NCI-H526 treated with DMSO at 0.1 percent for 48 hours (cell line): ENCODE measurements at regions not wholly inside any gene's neighbourhood (a gene's known extent, or its start where the extent isn't known, plus 50 kb on each side); places are given as distances from the start of the nearest gene placed in this dataset.
"Not testable (repeated sequence)": the region's sequence is repeated elsewhere in the genome, so short reads cannot be mapped to it uniquely, and the experiment has no call there.

Experiments used
- DNase-seq: peaks from one replicate; lab custom pipeline; 2025; lab: John Stamatoyannopoulos, UW

DNA sequence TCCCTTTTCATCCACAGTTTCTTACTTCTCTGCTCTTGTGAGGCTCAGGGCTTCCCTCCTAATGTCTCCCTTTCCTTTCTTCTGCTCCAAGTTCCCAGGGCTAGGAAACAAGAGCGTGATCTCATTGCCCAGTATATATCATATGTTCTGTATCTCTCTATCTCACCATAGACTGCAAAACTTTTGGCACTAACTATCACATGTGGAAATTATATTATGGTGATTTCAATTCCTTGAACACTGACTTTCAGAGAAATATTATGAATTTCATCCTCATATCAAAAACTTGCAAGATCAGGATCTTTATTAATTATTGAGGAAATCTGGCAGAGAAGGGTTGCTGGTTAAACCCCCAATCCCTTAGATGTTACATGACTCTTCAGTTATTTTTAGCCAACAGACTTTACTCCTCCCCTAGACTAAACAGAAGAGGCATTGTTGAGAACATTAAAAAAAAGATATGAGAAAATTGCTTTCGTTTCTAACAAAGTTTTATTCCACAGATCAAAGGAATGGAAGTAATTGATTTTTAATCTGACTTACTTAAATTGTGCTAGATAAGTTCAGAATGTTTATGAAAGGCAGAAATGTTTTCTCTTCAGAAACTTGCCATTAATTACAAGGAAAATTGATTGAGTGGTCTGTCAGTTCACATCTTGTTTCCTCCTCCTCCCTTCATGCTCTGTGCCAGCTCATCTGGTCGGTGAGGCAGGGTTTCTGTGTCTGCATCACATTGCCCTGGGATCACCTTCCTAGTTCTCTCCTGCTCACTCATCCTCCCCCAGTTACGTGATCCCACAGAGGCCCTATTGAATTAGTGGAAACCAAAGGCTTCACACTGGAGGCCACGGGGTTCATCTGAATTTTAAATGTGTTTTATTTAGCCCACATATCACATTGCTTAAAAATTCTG lies 378.5 kb downstream of the LMO7 start:
- DNase-seq: no peak

DNA sequence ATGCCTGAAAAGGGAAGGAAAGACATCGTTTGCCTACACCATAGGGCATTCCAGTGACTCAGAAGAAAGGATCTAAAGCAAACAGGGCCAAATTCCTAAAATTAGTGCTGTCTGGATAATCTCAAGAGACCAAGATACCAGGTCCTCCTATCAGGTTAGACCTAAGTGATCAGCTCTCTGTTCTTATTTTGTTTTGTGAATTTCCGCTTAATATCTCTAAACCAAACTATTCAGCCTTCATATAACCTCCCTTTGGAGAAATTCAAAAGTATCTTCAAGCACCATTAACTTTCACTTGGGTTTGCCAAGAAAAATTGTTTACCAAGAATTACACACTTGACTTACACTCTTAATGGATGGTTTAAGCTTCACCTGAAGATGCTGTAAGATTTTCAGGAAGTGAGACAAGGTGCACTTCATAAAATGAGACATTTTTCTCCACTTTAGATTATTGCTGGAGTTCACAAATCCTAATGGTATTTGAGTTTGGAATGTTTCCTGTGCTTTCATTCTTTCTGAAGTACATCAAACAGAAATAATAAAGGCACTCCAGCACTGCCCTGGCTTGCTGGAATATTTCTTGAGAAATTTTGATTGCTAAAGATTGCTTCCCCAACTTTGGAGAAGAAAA lies 376.1 kb downstream of the LMO7 start:
- no peak for DNase-seq

DNA sequence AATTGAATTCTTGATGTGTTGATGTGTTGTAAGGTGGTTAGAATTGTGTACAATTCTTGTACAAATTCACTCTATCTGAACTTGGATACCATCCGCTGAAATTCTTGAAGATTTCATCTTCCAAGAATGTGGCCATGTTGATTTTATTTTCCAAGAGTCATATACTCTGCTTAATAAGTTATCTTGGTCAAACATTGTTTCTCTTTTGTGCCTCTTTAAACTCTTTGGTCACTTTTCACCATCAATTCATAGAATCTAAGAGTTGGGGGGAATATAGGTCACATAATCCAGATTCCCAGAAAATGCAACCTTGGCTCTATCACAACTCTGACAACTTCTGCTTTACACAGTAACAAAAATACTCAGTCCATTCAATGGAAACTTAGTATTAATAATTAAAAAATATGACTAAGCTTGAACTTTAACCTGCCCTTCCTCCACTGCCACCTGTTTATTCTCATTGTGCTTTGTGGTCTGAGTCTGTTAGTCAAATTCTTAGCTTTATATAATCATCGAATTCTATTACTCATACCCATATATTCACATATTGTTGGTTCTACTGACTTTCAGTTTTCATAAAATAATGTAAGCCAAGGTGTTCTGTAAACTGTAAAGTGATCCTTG lies 373.2 kb downstream of the LMO7 start:
- no peak for DNase-seq

DNA sequence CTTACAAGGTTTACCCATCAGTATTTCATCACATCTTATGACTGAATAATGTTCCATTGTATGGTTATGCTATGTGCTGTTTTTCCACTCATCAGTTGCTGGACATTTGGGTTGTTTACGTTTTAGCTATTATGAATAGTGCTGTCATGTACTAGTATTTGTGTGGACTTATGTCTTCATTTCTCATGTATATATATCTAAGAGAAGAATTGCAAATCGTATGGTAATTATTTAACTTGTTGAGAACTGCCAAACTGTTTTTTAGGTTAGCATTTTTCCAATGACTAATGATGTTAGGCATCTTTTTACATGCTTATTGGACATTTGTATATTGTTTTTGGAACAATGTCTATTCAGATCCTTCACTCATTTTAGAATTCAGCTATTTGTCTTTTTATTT lies 368.3 kb downstream of the LMO7 start:
- DNase-seq: no peak

DNA sequence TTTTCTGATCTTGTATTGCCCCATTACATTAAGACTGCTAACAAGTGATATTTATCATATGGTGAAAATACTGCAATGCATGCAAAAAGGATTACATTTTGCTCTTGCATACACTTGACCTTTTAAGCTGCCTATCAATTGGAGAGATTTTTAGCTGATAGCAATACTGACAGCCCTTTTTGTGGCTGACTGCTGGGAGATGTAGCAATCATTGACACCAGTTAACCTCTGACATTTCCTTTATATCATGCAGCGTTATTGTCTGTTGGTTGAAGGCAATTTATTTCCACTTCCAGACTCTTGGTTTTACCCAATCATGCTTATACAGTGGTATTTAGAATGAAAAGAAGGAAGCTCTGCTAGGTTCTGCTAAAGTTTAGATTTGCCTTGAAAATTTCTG lies 364.0 kb downstream of the LMO7 start:
- DNase-seq: no peak

DNA sequence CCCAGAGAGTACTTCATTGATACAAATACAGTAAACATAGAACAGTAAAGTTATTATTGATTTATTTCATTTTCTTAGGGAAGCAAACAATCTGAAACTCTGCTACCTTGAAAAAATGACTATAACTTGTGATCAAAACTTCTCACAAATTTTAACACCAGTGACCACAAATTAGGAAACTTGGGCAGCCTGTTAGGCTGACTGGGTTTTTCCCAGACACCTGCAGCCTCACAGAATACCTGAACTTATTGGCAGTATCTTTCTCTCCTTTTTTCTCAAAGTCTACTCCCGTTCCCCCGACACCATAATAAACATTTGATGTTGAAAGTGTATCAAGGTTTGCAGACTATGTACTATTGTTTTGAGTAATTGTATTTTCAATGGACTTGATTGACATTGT lies 360.5 kb downstream of the LMO7 start:
- no peak for DNase-seq

DNA sequence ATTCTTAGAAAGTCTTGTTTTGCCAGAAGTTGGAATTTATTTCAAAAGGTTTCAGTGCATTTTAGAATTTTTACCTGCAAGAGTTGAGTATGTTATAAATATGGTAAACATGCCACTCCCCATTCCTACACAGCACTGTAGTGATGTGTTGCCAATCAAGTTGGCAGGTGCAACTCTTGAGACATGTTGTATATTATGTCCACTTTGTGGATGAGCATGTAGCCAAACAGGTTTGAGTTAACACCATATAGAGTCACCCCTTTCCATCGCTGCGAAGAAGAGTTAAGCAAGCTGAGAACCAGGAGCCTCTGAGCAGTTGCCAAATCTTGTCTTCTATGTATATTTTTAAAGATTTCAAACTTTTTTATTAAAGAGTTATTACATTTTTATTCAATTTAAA lies 359.8 kb downstream of the LMO7 start:
- DNase-seq: no peak

DNA sequence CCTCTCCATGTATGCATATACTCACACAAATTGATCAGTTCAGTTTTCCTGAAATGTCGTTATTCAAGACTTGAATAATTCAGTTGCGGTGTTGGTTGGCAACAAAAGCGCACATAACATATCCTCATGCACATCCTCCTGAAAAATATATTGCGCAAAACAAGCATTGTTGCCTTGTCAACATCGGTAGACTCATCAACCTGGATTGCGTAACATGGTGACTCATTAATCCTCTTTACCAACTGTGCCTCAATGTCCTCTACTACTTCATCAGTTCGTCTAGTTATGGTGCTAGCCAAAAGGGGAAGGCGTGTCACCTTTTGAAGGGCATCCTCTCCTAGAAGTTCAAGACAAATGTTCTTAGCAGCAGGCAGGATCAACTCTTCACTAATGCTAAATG lies 357.7 kb downstream of the LMO7 start:
- DNase-seq: no peak

DNA sequence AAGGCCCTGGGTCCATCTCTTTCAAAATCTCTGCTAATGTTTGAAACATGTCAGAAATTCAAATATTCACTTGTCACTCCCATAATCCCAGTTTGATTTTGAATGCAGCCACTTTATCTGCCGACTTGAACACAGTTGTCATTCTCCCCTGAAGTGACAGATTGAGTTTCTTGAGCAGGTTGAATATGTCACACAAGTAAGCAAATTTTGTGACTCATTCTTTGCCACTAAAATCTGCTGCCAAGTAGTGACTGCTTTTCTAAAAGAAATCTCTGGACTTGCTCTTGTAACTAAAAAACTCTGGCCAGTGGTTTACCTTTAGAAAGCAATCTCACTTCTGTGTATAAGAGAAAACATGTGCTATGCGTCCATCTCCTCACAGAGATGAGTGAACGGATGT lies 357.1 kb downstream of the LMO7 start:
- no peak for DNase-seq

DNA sequence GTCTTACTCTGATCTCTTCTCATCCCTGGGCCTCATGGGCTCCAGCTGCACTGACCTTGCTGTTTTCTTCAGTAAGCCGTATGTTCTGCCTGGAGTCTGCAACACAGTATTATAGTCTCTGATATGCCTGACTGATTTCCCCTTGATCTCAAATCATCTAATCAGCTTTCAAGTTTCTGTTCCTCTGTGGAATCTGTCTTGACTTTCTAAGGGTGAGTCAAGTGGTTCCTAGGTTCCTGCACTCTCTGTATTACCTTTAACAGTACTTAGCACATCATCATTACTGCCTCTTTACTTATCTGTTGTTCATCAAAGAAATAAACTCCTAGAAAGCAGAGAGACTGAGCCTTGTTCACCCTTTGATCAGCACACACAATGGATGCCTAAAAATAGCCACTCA lies 350.7 kb downstream of the LMO7 start:
- DNase-seq: no peak

DNA sequence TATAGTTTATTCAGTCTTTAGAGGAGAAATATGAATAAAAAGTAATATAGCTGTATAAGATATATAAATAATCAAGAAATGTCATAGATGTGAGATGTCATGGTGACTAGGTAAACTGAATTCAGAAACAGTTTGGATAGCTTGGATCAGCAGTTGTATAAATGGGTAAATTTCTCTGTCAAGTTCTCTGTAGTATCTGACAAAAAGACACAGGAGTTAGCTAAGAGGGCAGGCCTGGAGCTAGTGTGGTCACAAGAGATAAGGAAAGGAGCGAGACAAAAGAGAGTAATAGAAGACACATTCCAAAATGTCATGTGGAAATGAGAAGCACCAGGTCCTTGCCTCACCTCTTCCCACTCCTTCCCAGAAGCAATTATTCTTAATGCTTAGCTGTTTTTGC lies 349.0 kb downstream of the LMO7 start:
- DNase-seq: no peak

DNA sequence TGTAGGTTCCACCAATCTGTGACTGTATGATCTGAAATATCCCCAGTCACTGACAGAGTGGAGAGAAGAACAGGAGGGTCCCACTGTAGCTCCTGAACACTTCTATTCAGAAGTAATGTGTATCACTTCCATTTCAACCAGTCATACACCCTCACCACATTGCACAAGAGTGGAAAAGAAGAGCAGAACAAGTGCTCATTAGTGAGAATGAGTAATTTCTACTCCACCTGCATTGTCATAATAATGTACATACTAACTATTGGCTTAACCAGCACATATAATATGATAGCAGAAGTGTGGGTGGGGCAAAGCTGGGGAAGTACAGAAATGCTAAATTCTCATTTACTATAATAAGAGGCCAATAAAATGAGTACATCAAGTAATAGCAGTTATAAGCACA lies 342.7 kb downstream of the LMO7 start:
- no peak for DNase-seq

DNA sequence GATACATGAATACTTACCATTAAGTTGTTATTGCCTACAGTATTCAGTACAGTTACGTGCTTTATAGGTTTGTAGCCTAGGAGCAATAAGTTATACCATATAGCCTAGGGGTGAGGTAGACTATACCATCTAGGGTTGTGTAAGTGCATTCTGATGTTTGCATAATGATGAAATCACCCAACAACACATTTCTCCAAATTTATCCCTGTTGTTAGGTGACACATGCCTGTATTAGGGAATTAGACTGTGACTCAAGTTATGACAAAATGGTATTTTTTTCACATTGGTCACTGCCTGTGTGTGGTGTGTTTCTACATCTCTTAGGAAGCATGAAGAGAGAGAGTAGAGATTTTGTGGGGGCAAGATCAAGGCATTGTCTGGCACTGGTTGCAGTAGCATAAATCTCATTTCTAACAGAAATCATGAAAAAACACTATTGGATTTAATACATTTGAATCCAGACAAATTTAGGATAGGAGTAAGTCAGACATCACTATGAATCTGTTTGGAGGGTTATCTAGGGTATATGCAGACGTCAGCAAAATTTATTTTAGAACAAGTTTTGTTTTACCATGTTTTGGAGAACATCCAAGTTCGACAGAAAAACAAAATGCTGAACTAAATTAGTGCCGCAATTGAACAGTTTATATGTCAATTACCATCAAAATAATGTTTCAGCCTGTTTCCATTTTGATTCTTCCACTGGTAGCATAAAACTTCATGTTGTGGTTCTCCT lies 332.1 kb downstream of the LMO7 start:
- no peak for DNase-seq

DNA sequence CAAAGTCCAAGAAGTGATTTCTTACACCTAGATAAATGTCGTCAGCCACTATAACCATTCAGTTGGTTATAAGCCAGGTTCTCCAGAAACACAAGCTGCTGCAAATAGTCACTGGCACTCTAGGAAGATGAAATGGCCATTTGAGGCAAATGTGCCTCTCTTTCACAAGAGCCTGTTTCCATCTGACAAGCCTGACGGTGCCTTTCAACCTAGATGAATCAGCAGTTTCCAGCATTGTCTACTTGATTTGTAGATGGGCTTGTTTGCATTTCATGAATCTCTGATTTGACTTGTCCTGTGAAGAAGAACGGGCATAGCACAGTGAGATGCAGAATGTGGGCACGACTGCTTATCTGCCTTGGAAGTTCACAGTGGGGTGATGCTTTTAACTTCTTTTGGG lies 327.2 kb downstream of the LMO7 start:
- no peak for DNase-seq

DNA sequence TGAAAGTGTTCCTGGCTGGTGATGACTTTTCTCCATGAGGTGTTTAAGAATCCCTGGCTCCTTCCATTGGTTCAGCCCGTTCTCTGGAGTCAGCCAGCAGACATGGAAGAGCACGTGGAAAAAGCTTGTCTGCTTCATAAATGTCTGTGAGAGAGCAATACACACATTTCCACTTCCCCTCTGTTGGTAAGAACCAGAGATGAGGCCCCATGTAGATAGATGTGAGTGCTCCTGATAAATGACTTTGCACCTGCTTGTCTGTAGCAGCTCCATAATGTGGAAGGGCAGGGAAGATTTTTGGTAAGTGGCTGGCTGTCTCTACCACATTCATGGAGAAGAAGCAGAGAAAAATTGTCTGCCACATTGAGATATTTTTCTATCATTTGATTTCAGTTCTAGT lies 325.8 kb downstream of the LMO7 start:
- DNase-seq: no peak

DNA sequence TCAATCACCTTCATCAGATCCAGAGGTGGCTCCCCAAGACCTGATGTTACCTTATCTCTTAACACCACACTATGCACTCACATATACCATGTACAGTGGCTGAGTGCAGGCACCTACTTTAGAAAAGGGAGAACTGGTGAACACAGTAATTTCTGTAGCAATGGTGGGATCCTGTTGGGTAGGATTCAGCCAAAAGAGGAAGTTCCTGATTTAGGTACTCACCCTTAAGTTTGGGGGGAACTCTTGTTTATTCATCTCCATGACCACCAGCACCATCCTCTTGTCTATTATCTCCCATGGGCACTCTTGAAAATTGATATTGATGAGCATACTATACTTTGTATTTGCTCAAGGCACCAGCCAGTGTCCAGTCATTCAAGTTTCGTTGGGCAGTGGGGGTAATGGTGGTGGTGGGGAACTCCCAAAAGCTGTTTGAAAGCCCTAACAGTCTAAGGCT lies 324.4 kb downstream of the LMO7 start:
- no peak for DNase-seq

DNA sequence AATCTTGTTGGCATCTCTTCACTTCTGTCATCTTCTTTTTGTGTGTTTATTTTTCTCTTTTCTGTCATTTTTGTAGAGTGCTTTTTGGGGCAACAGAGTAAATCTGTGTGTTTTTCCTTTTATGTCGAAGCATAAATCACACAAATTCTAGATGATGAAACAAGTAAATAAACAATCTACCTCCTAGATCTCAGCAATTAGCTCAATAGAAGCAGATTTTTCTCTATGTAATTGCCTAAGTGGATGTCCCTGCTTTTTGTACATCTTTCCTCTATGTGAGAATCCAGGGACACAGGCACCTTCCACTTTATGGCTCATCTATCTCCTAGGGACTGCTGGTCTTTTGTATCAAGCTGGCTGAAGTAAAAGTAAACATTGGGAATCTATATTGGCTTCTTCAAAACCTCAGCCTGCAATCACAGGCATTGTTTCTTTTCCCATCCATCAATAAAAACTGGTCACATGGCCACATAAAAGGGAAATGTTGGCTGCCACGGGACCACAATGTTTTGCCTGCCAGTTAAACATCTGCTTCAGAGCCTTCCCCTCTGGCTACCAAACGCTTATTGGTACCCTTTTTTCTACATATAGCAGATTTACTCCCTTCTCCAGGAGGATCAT lies 323.8 kb downstream of the LMO7 start:
- no peak for DNase-seq

DNA sequence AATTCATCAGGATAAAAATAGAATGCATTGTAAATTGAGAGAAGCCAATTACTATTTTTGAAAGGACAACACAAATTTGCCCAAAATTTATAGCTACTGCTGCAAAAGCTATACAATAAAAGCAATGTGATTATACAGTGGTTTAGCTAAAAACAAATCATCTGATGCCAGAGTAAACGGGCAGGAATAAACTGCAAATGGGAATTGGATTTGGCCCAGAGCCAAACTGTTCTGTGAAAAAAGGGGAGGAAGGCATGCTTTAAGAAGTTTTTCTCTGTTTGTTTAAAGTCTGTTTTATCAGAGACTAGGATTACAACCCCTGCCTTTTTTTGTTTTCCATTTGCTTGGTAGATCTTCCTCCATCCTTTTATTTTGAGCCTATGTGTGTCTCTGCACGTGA lies 317.5 kb downstream of the LMO7 start:
- not testable (repeated sequence) for DNase-seq

DNA sequence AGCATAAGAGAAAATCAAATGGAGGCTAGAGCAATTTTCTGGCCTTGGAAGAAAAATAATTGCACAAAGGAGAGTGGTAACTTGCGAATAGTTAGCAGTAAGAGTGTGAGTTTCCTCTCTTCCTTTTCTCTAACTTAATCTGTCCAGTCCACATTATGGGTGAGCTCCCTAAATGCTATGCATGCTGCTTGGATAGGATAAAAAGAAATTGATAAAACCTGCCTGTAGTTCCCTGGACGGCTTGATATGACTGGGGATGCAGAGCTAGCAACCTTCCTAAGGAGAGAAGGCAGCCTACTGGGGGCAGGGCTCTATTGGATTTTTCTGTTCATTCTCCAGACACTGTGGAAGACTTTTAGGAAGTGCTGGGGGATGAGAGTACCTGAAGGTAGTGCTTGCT lies 311.3 kb downstream of the LMO7 start:
- no peak for DNase-seq

DNA sequence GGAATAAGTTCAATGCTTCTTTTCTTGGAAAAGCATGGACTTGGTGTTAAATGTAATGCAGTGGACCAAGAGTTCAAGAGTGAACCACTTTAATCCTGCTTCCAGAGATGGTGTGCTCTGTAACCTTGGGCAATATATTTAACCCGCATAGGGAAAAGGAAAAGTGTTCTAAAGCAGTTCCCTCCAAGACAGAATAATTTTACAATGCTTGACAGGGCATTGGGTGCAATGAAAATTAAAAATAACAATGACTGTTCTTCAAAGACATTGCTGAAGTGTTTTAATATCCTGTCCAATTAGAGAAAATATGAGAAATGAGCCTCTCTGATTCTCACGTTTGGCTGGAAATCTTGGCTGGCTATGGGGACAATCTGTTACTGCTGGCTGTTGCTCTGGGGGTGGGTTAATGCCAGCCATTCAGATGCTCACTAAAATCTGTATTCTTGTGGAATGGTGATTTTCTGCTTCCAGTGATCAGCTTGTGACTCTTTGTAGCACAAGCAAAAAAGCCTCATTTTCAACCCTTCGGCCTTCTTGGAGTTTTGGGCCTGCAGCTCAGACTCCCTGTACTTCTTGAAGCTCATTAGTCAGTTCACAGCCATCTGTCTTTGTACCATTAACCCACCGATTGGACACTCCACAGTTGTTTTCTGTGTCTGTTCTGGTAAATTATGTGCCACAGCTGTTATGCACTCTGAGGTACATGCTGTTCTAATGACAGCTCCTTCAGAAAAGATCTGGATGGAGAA lies 310.6 kb downstream of the LMO7 start:
- DNase-seq: no peak

DNA sequence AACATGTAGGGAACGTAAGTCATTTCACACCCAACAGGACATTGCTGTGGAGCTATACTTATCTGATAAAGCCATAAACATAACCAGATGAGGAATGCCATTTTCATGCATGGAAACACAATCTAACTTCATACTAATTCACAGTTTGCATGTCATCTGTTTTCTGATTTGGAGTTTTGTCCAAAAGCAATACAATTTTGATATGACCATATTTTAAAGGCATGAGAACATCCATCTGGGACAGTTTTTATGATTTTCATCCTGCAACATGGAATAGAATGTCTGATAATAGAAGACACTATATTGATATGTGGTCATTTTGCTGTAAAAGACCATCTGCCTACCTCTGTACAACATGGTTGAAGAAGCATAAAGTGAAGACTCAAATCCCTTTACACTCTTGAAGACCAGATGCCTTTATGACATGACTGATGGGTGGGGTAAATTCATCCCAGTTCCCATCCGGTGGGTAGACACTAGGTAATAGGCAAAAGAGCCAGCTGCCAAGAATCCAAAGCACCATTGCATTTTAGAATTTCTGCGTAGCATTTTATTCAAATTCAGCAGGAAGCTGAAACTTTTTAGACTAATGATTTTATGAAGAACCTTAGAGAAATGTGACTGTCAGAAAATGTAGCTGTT lies 309.8 kb downstream of the LMO7 start:
- DNase-seq: no peak
